ENCODE measurements at regions not wholly inside any gene's neighbourhood (a gene's known extent, or its start where the extent isn't known, plus 50 kb on each side); places are given as distances from the start of the nearest gene placed in this dataset.
"Not testable (repeated sequence)": the region's sequence is repeated elsewhere in the genome, so short reads cannot be mapped to it uniquely, and the experiment has no call there.

DNA sequence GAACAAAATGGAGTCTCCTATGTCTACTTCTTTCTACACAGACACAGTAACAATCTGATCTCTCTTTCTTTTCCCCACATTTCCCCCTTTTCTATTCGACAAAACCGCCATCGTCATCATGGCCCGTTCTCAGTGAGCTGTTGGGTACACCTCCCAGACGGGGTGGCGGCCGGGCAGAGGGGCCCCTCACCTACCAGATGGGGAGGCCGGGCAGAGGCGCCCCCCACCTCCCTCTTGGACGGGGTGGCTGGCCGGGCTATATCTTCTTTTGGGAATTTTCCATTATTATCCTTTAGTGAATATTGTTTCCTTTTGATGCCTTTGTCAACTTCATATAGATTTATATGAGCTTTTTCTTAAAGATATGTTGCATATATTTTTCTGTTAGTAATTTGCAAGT lies 53.4 kb upstream of the PMCH start:
- TF ChIP-seq, protein P1, sequence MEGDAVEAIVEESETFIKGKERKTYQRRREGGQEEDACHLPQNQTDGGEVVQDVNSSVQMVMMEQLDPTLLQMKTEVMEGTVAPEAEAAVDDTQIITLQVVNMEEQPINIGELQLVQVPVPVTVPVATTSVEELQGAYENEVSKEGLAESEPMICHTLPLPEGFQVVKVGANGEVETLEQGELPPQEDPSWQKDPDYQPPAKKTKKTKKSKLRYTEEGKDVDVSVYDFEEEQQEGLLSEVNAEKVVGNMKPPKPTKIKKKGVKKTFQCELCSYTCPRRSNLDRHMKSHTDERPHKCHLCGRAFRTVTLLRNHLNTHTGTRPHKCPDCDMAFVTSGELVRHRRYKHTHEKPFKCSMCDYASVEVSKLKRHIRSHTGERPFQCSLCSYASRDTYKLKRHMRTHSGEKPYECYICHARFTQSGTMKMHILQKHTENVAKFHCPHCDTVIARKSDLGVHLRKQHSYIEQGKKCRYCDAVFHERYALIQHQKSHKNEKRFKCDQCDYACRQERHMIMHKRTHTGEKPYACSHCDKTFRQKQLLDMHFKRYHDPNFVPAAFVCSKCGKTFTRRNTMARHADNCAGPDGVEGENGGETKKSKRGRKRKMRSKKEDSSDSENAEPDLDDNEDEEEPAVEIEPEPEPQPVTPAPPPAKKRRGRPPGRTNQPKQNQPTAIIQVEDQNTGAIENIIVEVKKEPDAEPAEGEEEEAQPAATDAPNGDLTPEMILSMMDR (IDR thresholded peaks at IDR 0.05 in 8 of 11, conservative IDR thresholded peaks at IDR 0.05 in 3 of 11), result not testable (repeated sequence)
- not testable (repeated sequence) for TF ChIP-seq POLR2A (IDR thresholded peaks at IDR 0.05)

Measured in spleen (tissue), 7 donors.